Mucosa of descending colon (tissue), 3 donors: ENCODE measurements at regions not wholly inside any gene's neighbourhood (a gene's known extent, or its start where the extent isn't known, plus 50 kb on each side); places are given as distances from the start of the nearest gene placed in this dataset.
A peak's percentile ranks its signal among the peaks of the same experiment; 100 is the strongest.

ENCODE experiments used
- ATAC-seq: fragments of 200-7000 bp; cut with Tn5 transposase; one replicate; pipeline ENCODE4 v1.9.1; 2020; ENCODE audit warnings: mild to moderate bottlenecking, moderate library complexity
- DNase-seq, 3 donors: peaks; one replicate each; pipeline ENCODE4 v3.0.0-alpha.2; 2020
- H3K36me3 ChIP-seq: fragments of 200-600 bp; one replicate; pipeline ENCODE4 v1.8.0; 2021; ENCODE audit warnings: low read depth, mild to moderate bottlenecking
- H3K4me1 ChIP-seq: fragments of 200-600 bp; one replicate; pipeline ENCODE4 v1.8.0; 2021; ENCODE audit warnings: low read depth, mild to moderate bottlenecking
- H3K4me3 ChIP-seq: fragments of 200-600 bp; one replicate; pipeline ENCODE4 v1.8.0; 2021; ENCODE audit warnings: mild to moderate bottlenecking
- H3K9me3 ChIP-seq: fragments of 200-600 bp; one replicate; pipeline ENCODE4 v1.8.0; 2021; ENCODE audit warnings: mild to moderate bottlenecking
- CTCF ChIP-seq: fragments of 200-600 bp; IDR thresholded peaks from one replicate; pipeline ENCODE4 v1.8.0; 2022; ENCODE audit warnings: antibody characterized with exemption, mild to moderate bottlenecking
- intact Hi-C, 2 donors: fragments of 100-400 bp; cut with DNase I in 1 of 2; cut with micrococcal nuclease in 1 of 2; formaldehyde crosslinking; loops; one replicate each; pipeline versions ENCODE4 v1.11.0 to v1.11.1; 2022; cut with DNase I, micrococcal nuclease
- donor health status: DM: no; HTN: no; CAD: no; lungs with moderate emphysema.
- donor health status: DM: no; HTN: no; CAD: no.
- donor health status: DM: no; HTN: yes; CAD: no.

GRCh38 chr9:30799527-30800101, 1584.8 kb upstream of the ACO1 start:
- TF ChIP-seq CTCF = no peak
- H3K36me3 ChIP-seq = no peaks in the 10 kb centered on the region
- intact Hi-C loops = no loop called here
- no peak overlapping the region for H3K4me3 ChIP-seq
- DNase-seq = peak in 1 of 3 donors; percentile 30
- H3K9me3 ChIP-seq = no peaks in the 10 kb centered on the region
- H3K4me1 ChIP-seq = no peaks in the 10 kb centered on the region
- ATAC-seq = no peak

DNA sequence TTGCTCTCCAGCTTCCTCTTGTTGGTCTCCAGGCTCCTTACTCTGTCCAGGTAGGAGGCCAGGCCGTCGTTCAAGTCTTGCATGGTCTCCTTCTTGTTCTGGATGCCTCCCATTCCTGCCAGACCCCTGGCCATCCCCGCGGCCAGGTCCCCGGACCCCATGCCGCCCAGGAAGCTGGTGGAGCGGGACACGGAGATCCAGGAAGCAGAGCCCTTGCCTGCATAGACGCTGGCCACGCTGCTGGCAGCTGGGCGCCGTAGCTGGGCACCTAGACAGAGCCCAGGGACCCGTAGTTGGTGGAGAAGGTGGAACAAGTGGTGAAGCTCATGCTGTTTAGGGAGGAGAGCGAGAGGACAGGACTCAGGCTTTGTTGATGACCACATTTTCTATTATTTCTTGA, 1584.0 kb upstream of the ACO1 start:
- ATAC-seq (no peak), DNase-seq (peak in 1 of 3 donors; percentile 22)
- no peak for TF ChIP-seq CTCF
- H3K9me3 ChIP-seq = no peaks in the 10 kb centered on the region
- H3K36me3 ChIP-seq = no peaks in the 10 kb centered on the region
- intact Hi-C loops = no loop called here
- H3K4me1 ChIP-seq = no peaks in the 10 kb centered on the region
- no peak overlapping the region for H3K4me3 ChIP-seq

- no peaks in the 10 kb centered on the region for H3K4me1 ChIP-seq
- no peaks in the 10 kb centered on the region for H3K36me3 ChIP-seq
- TF ChIP-seq CTCF = no peak
- no peak for DNase-seq
- intact Hi-C loops = no loop called here
- no peak overlapping the region for H3K4me3 ChIP-seq
- H3K9me3 ChIP-seq = no peaks in the 10 kb centered on the region
- no peak for ATAC-seq
Observed at GRCh38 chr9:30812821-30813220, 1571.6 kb upstream of the ACO1 start.

DNA sequence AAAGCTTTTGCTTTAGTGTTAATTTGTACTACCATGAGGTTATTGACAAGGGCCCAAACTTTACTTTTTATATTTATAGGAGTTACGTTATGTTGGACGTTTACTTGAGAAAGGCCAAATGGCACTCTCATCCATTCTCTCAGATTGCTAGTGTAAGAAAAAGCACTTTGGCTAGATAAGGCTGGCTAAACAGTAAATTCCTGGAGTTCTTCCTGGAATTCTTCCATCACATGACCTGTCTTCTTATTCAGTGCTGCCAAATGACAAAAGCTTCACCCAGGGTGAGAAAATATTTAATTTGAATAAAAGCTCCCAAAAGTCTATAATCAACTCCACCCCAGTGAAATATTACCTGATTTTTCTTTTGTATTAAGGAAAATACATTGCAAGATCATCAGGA, 1568.9 kb upstream of the ACO1 start:
- H3K4me1 ChIP-seq = no peaks in the 10 kb centered on the region
- H3K9me3 ChIP-seq = no peaks in the 10 kb centered on the region
- DNase-seq (no peak), ATAC-seq (no peak)
- no peak overlapping the region for H3K4me3 ChIP-seq
- intact Hi-C loops = no loop called here
- no peaks in the 10 kb centered on the region for H3K36me3 ChIP-seq
- TF ChIP-seq CTCF = no peak

GRCh38 chr9:30845136-30845535, 1539.3 kb upstream of the ACO1 start:
- no peak for DNase-seq
- Histone ChIP-seq H3K36me3 (no peaks in the 10 kb centered on the region), H3K4me3 (no peak overlapping the region), H3K9me3 (no peaks in the 10 kb centered on the region), H3K4me1 (no peaks in the 10 kb centered on the region)
- TF ChIP-seq CTCF = no peak
- intact Hi-C loops = no loop called here
- no peak for ATAC-seq

- no peak for ATAC-seq
Observed at GRCh38 chr9:30846651-30847050, 1537.8 kb upstream of the ACO1 start.

More at GRCh38 chr9:30846651-30847050, 1537.8 kb upstream of the ACO1 start:
- no peak overlapping the region for H3K4me3 ChIP-seq
- no peak for DNase-seq
- no peaks in the 10 kb centered on the region for H3K4me1 ChIP-seq
- intact Hi-C loops = no loop called here
- TF ChIP-seq CTCF = no peak
- no peaks in the 10 kb centered on the region for H3K9me3 ChIP-seq
- H3K36me3 ChIP-seq = no peaks in the 10 kb centered on the region
